22Rv1 (cell line): ENCODE measurements at regions not wholly inside any gene's neighbourhood (a gene's known extent, or its start where the extent isn't known, plus 50 kb on each side); places are given as distances from the start of the nearest gene placed in this dataset.

Experiments
- H3K27ac ChIP-seq: fragments of 450-650 bp; 2 replicates; pipeline ENCODE4 v1.5.1; 2017
- CTCF ChIP-seq: fragments of 450-650 bp; IDR thresholded peaks from 2 replicates; pipeline ENCODE4 v1.5.1; 2017; ENCODE audit warnings: mild to moderate bottlenecking
- ZFX ChIP-seq: fragments of 450-650 bp; IDR thresholded peaks from 2 replicates; pipeline ENCODE4 v1.6.1; 2017; ENCODE audit warnings: antibody characterized with exemption, borderline replicate concordance

GRCh38 chr9:81390792-81391456, 298.4 kb downstream of the TLE1 start:
- TF ChIP-seq ZFX (no peak), CTCF (no peak)
- no peak overlapping the region for H3K27ac ChIP-seq

DNA sequence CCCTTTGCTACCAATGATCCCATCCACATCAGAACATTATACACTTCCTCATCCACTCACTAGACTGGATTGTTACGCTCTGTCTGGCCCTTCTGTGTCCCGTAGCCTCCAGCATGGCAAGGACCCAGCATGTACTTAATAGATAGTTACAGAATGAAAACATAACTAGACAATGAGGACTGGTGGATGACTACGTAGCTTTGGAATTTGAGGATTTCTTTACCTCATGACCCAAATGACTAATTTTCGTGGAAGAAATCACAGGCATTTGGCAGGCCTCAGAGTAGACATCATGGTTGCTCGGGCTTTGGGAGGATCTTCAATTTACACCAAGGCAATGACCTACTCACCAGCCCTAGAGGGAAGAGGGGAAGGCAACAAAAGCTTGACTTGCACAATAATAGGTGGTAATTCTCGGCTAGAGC, 299.8 kb downstream of the TLE1 start:
- no peak for TF ChIP-seq CTCF
- no peak for TF ChIP-seq ZFX
- H3K27ac ChIP-seq = no peak overlapping the region

GRCh38 chr9:81388831-81389230, 300.5 kb downstream of the TLE1 start:
- no peak for TF ChIP-seq ZFX
- TF ChIP-seq CTCF = no peak
- no peak overlapping the region for H3K27ac ChIP-seq

- H3K27ac ChIP-seq = no peak overlapping the region
- TF ChIP-seq ZFX (no peak), CTCF (no peak)
Measured at GRCh38 chr9:81387360-81388106, 301.8 kb downstream of the TLE1 start.

DNA sequence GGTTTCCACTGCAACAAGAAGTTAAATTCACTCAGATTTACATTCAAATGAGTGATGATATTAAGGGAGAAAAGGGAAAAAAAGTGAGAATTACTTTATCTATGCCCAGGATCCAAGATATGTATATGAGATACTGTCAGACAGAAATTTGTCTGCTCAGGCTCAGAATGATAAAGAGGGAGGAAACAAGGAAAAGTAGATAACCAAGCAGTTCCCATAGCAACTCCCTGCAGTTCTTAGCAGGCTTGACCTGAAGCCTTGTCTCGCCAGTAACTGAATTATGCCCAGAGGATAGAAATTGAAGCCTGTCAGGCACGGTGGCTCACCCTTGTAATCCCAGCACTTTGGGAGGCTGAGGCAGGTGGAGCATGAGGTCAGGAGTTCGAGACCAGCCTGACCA, 304.4 kb downstream of the TLE1 start:
- TF ChIP-seq ZFX (no peak), CTCF (no peak)
- no peak overlapping the region for H3K27ac ChIP-seq

DNA sequence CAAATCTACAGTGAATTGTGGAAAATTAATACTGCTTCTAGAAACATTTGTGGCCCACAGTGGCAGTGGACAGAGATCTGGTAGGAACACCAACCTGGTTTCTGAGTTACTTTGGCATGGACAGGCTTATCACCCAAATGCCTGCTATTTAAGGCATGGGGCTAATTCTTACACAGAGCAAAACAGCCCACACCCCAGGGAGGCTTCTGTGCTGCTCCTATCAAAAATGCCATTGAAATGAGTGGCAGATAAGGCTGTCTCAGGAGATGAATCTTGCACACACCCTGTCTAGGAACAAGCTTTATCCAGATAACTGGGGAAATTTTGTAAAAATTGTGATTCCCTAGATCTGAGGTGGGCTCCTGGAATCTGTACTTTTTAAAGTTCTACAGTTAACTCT, 307.1 kb downstream of the TLE1 start:
- H3K27ac ChIP-seq = no peak overlapping the region
- TF ChIP-seq CTCF = no peak
- TF ChIP-seq ZFX = no peak

DNA sequence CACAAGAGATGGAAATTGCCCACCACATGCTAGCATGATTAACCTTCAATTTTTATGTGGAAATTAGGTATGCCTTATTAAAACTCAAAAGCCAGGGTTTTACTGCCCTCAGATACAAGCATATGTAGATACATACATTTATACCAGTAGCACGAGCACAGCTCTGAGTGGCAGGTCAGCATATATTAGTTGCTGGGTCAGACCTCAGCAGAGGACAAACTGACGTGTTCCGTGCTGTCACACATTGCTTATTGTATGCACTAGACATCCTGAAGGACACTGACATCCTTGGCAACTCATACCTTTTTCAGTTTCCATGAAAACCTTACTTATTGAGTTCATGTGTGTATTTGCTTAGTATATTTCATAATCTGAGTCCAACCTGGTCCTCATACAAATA, 307.7 kb downstream of the TLE1 start:
- H3K27ac ChIP-seq = no peak overlapping the region
- TF ChIP-seq ZFX (no peak), CTCF (no peak)
